ENCODE measurements at regions not wholly inside any gene's neighbourhood (a gene's known extent, or its start where the extent isn't known, plus 50 kb on each side); places are given as distances from the start of the nearest gene placed in this dataset.

- H3K27ac ChIP-seq (ENCODE audit: low read length), result no peak overlapping the region
- H3K9me3 ChIP-seq (ENCODE audit: insufficient read depth, low read depth, low read length), result no peaks in the 10 kb centered on the region
- no peak overlapping the region for H3K4me3 ChIP-seq (ENCODE audit: low read length)
Measured at GRCh38 chr6:62570372-62570771, 284.3 kb upstream of the KHDRBS2 start.

GRCh38 chr6:62541502-62541901, 255.5 kb upstream of the KHDRBS2 start:
- no peak overlapping the region for H3K4me3 ChIP-seq (ENCODE audit: low read length)
- H3K4me1 ChIP-seq (ENCODE audit: insufficient read depth, low read length), result no peaks in the 10 kb centered on the region
- H3K36me3 ChIP-seq (ENCODE audit: insufficient read depth, low read depth, low read length), result no peaks in the 10 kb centered on the region
- H3K9ac ChIP-seq (ENCODE audit: low read depth, low read length), result no peak overlapping the region
- H3K27me3 ChIP-seq (ENCODE audit: insufficient read depth, low read length), result no peaks in the 10 kb centered on the region
- H3K9me3 ChIP-seq (ENCODE audit: insufficient read depth, low read depth, low read length), result no peaks in the 10 kb centered on the region
- no peak overlapping the region for H3K27ac ChIP-seq (ENCODE audit: low read length)

More at GRCh38 chr6:62570372-62570771, 284.3 kb upstream of the KHDRBS2 start:
- H3K4me1 ChIP-seq (ENCODE audit: insufficient read depth, low read length), result no peaks in the 10 kb centered on the region
- H3K27me3 ChIP-seq (ENCODE audit: insufficient read depth, low read length), result no peaks in the 10 kb centered on the region
- H3K36me3 ChIP-seq (ENCODE audit: insufficient read depth, low read depth, low read length), result no peaks in the 10 kb centered on the region
- no peak overlapping the region for H3K9ac ChIP-seq (ENCODE audit: low read depth, low read length)

- H3K4me3 ChIP-seq (ENCODE audit: low read length), result no peak overlapping the region
- no peaks in the 10 kb centered on the region for H3K9me3 ChIP-seq (ENCODE audit: insufficient read depth, low read depth, low read length)
- no peak overlapping the region for H3K9ac ChIP-seq (ENCODE audit: low read depth, low read length)
- no peaks in the 10 kb centered on the region for H3K36me3 ChIP-seq (ENCODE audit: insufficient read depth, low read depth, low read length)
- H3K27ac ChIP-seq (ENCODE audit: low read length), result no peak overlapping the region
- no peaks in the 10 kb centered on the region for H3K4me1 ChIP-seq (ENCODE audit: insufficient read depth, low read length)
- H3K27me3 ChIP-seq (ENCODE audit: insufficient read depth, low read length), result no peaks in the 10 kb centered on the region
Measured at GRCh38 chr6:62530985-62531384, 245.0 kb upstream of the KHDRBS2 start.

GRCh38 chr6:62528894-62529526, 243.0 kb upstream of the KHDRBS2 start:
- Histone ChIP-seq H3K9me3 (ENCODE audit: insufficient read depth, low read depth, low read length) (no peaks in the 10 kb centered on the region), H3K4me1 (ENCODE audit: insufficient read depth, low read length) (no peaks in the 10 kb centered on the region), H3K9ac (ENCODE audit: low read depth, low read length) (no peak overlapping the region), H3K36me3 (ENCODE audit: insufficient read depth, low read depth, low read length) (no peaks in the 10 kb centered on the region), H3K27ac (ENCODE audit: low read length) (no peak overlapping the region), H3K4me3 (ENCODE audit: low read length) (no peak overlapping the region), H3K27me3 (ENCODE audit: insufficient read depth, low read length) (no peaks in the 10 kb centered on the region)

- no peaks in the 10 kb centered on the region for H3K36me3 ChIP-seq (ENCODE audit: insufficient read depth, low read depth, low read length)
- H3K4me1 ChIP-seq (ENCODE audit: insufficient read depth, low read length), result no peaks in the 10 kb centered on the region
- no peak overlapping the region for H3K27ac ChIP-seq (ENCODE audit: low read length)
- no peak overlapping the region for H3K9ac ChIP-seq (ENCODE audit: low read depth, low read length)
- no peak overlapping the region for H3K4me3 ChIP-seq (ENCODE audit: low read length)
- no peaks in the 10 kb centered on the region for H3K27me3 ChIP-seq (ENCODE audit: insufficient read depth, low read length)
- H3K9me3 ChIP-seq (ENCODE audit: insufficient read depth, low read depth, low read length), result no peaks in the 10 kb centered on the region
Measured at GRCh38 chr6:62523630-62524029, 237.6 kb upstream of the KHDRBS2 start.

GRCh38 chr6:62519574-62519973, 233.5 kb upstream of the KHDRBS2 start:
- Histone ChIP-seq H3K4me1 (ENCODE audit: insufficient read depth, low read length) (peaks cover 24% of the 10 kb centered on the region; the same call in 1 of the 2 replicates), H3K4me3 (ENCODE audit: low read length) (no peak overlapping the region), H3K36me3 (ENCODE audit: insufficient read depth, low read depth, low read length) (no peaks in the 10 kb centered on the region), H3K27ac (ENCODE audit: low read length) (no peak overlapping the region), H3K9ac (ENCODE audit: low read depth, low read length) (no peak overlapping the region), H3K27me3 (ENCODE audit: insufficient read depth, low read length) (no peaks in the 10 kb centered on the region), H3K9me3 (ENCODE audit: insufficient read depth, low read depth, low read length) (no peaks in the 10 kb centered on the region)

- peak overlapping the region; percentile 92 for H3K27ac ChIP-seq (ENCODE audit: low read length)
- peaks cover 24% of the 10 kb centered on the region; the same call in 1 of the 2 replicates for H3K4me1 ChIP-seq (ENCODE audit: insufficient read depth, low read length)
- H3K9me3 ChIP-seq (ENCODE audit: insufficient read depth, low read depth, low read length), result no peaks in the 10 kb centered on the region
- H3K36me3 ChIP-seq (ENCODE audit: insufficient read depth, low read depth, low read length), result no peaks in the 10 kb centered on the region
- peak overlapping the region; percentile 45; the same call in 1 of the 2 replicates for H3K4me3 ChIP-seq (ENCODE audit: low read length)
- H3K9ac ChIP-seq (ENCODE audit: low read depth, low read length), result peak overlapping the region; percentile 50; the same call in 1 of the 2 replicates
- H3K27me3 ChIP-seq (ENCODE audit: insufficient read depth, low read length), result no peaks in the 10 kb centered on the region
Measured at GRCh38 chr6:62516291-62517141, 230.5 kb upstream of the KHDRBS2 start.

- Histone ChIP-seq H3K4me3 (ENCODE audit: low read length) (no peak overlapping the region), H3K27me3 (ENCODE audit: insufficient read depth, low read length) (no peaks in the 10 kb centered on the region), H3K9me3 (ENCODE audit: insufficient read depth, low read depth, low read length) (no peaks in the 10 kb centered on the region), H3K4me1 (ENCODE audit: insufficient read depth, low read length) (no peaks in the 10 kb centered on the region), H3K36me3 (ENCODE audit: insufficient read depth, low read depth, low read length) (no peaks in the 10 kb centered on the region), H3K27ac (ENCODE audit: low read length) (no peak overlapping the region), H3K9ac (ENCODE audit: low read depth, low read length) (no peak overlapping the region)
Measured at GRCh38 chr6:62492192-62492822, 206.3 kb upstream of the KHDRBS2 start.

- Histone ChIP-seq H3K36me3 (ENCODE audit: insufficient read depth, low read depth, low read length) (no peaks in the 10 kb centered on the region), H3K27ac (ENCODE audit: low read length) (no peak overlapping the region), H3K9me3 (ENCODE audit: insufficient read depth, low read depth, low read length) (no peaks in the 10 kb centered on the region), H3K4me3 (ENCODE audit: low read length) (no peak overlapping the region), H3K9ac (ENCODE audit: low read depth, low read length) (no peak overlapping the region), H3K27me3 (ENCODE audit: insufficient read depth, low read length) (no peaks in the 10 kb centered on the region), H3K4me1 (ENCODE audit: insufficient read depth, low read length) (0 out of 2 replicates have a peak, but pooled peaks cover 6% of the 10 kb centered on the region)
Measured at GRCh38 chr6:62480544-62480943, 194.5 kb upstream of the KHDRBS2 start.

GRCh38 chr6:62479697-62480220, 193.7 kb upstream of the KHDRBS2 start:
- Histone ChIP-seq H3K27ac (ENCODE audit: low read length) (no peak overlapping the region), H3K9ac (ENCODE audit: low read depth, low read length) (no peak overlapping the region), H3K36me3 (ENCODE audit: insufficient read depth, low read depth, low read length) (no peaks in the 10 kb centered on the region), H3K27me3 (ENCODE audit: insufficient read depth, low read length) (no peaks in the 10 kb centered on the region), H3K4me1 (ENCODE audit: insufficient read depth, low read length) (0 out of 2 replicates have a peak, but pooled peaks cover 6% of the 10 kb centered on the region), H3K9me3 (ENCODE audit: insufficient read depth, low read depth, low read length) (no peaks in the 10 kb centered on the region), H3K4me3 (ENCODE audit: low read length) (no peak overlapping the region)

GRCh38 chr6:62474793-62475192, 188.8 kb upstream of the KHDRBS2 start:
- H3K27me3 ChIP-seq (ENCODE audit: insufficient read depth, low read length), result no peaks in the 10 kb centered on the region
- no peak overlapping the region for H3K9ac ChIP-seq (ENCODE audit: low read depth, low read length)
- H3K36me3 ChIP-seq (ENCODE audit: insufficient read depth, low read depth, low read length), result no peaks in the 10 kb centered on the region
- 0 out of 2 replicates have a peak, but pooled peaks cover 3% of the 10 kb centered on the region for H3K4me1 ChIP-seq (ENCODE audit: insufficient read depth, low read length)
- no peak overlapping the region for H3K4me3 ChIP-seq (ENCODE audit: low read length)
- no peak overlapping the region for H3K27ac ChIP-seq (ENCODE audit: low read length)
- H3K9me3 ChIP-seq (ENCODE audit: insufficient read depth, low read depth, low read length), result no peaks in the 10 kb centered on the region

All from iPS-20b (cell line).